ENCODE measurements at regions not wholly inside any gene's neighbourhood (a gene's known extent, or its start where the extent isn't known, plus 50 kb on each side); places are given as distances from the start of the nearest gene placed in this dataset.

GRCh38 chr11:42337786-42338455 lies 878.5 kb upstream of the LRRC4C start:
- Mint-ChIP-seq H3K4me1 (ENCODE audit: unreplicated experiment) (no peaks in the 10 kb centered on the region), H3K27me3 (ENCODE audit: unreplicated experiment) (no peaks in the 10 kb centered on the region), H3K4me3 (ENCODE audit: unreplicated experiment) (no peak overlapping the region), H3K9me3 (ENCODE audit: unreplicated experiment) (peaks cover 23% of the 10 kb centered on the region), H3K36me3 (ENCODE audit: low read depth, unreplicated experiment) (no peaks in the 10 kb centered on the region), H3K27ac (ENCODE audit: unreplicated experiment) (no peak overlapping the region)
- no peak for DNase-seq (ENCODE audit: low spot score)
- no peak for TF ChIP-seq CTCF (IDR thresholded peaks at IDR 0.05; ENCODE audit: unreplicated experiment)

GRCh38 chr11:42344204-42344792 lies 884.8 kb upstream of the LRRC4C start:
- H3K36me3 Mint-ChIP-seq (ENCODE audit: low read depth, unreplicated experiment) = no peaks in the 10 kb centered on the region
- TF ChIP-seq CTCF (IDR thresholded peaks at IDR 0.05; ENCODE audit: unreplicated experiment) = no peak
- no peaks in the 10 kb centered on the region for H3K4me1 Mint-ChIP-seq (ENCODE audit: unreplicated experiment)
- H3K4me3 Mint-ChIP-seq (ENCODE audit: unreplicated experiment) = no peak overlapping the region
- H3K27me3 Mint-ChIP-seq (ENCODE audit: unreplicated experiment) = no peaks in the 10 kb centered on the region
- H3K9me3 Mint-ChIP-seq (ENCODE audit: unreplicated experiment) = no peaks in the 10 kb centered on the region
- no peak for DNase-seq (ENCODE audit: low spot score)
- no peak overlapping the region for H3K27ac Mint-ChIP-seq (ENCODE audit: unreplicated experiment)

GRCh38 chr11:42345933-42346332 lies 886.5 kb upstream of the LRRC4C start:
- H3K4me1 Mint-ChIP-seq (ENCODE audit: unreplicated experiment) = no peaks in the 10 kb centered on the region
- H3K4me3 Mint-ChIP-seq (ENCODE audit: unreplicated experiment) = no peak overlapping the region
- H3K36me3 Mint-ChIP-seq (ENCODE audit: low read depth, unreplicated experiment) = no peaks in the 10 kb centered on the region
- H3K9me3 Mint-ChIP-seq (ENCODE audit: unreplicated experiment) = no peaks in the 10 kb centered on the region
- no peak for TF ChIP-seq CTCF (IDR thresholded peaks at IDR 0.05; ENCODE audit: unreplicated experiment)
- H3K27me3 Mint-ChIP-seq (ENCODE audit: unreplicated experiment) = no peaks in the 10 kb centered on the region
- H3K27ac Mint-ChIP-seq (ENCODE audit: unreplicated experiment) = no peak overlapping the region
- DNase-seq (ENCODE audit: low spot score) = no peak

GRCh38 chr11:42363701-42364100 lies 904.2 kb upstream of the LRRC4C start:
- peaks cover 2% of the 10 kb centered on the region for H3K27me3 Mint-ChIP-seq (ENCODE audit: unreplicated experiment)

More at GRCh38 chr11:42363701-42364100, 904.2 kb upstream of the LRRC4C start:
- H3K27ac Mint-ChIP-seq (ENCODE audit: unreplicated experiment) = no peak overlapping the region
- H3K36me3 Mint-ChIP-seq (ENCODE audit: low read depth, unreplicated experiment) = peaks cover 3% of the 10 kb centered on the region
- H3K4me1 Mint-ChIP-seq (ENCODE audit: unreplicated experiment) = no peaks in the 10 kb centered on the region
- no peak for TF ChIP-seq CTCF (IDR thresholded peaks at IDR 0.05; ENCODE audit: unreplicated experiment)
- no peak for DNase-seq (ENCODE audit: low spot score)
- H3K4me3 Mint-ChIP-seq (ENCODE audit: unreplicated experiment) = no peak overlapping the region
- peaks cover 17% of the 10 kb centered on the region for H3K9me3 Mint-ChIP-seq (ENCODE audit: unreplicated experiment)
